ENCODE measurements at regions not wholly inside any gene's neighbourhood (a gene's known extent, or its start where the extent isn't known, plus 50 kb on each side); places are given as distances from the start of the nearest gene placed in this dataset.

DNA sequence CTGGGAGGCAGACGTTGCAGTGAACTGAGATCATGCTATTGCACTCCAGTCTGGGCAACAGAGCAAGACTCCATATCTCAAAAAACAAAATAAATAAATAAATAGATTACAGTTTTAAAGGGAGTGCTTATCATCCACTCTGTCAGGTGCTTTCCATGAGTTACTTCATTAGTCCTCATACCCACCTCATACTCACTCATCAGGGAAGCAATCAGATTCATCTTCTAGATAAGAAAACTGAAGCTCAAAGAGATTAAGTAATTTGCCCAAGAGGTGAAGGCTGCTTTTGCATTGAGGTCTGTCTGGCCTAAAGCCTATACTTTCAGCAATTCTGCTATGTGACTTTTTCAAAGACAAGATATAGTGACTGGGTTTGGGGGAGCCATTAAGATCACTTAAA lies 101.0 kb downstream of the RASSF10 start:
- TF ChIP-seq, protein P1, sequence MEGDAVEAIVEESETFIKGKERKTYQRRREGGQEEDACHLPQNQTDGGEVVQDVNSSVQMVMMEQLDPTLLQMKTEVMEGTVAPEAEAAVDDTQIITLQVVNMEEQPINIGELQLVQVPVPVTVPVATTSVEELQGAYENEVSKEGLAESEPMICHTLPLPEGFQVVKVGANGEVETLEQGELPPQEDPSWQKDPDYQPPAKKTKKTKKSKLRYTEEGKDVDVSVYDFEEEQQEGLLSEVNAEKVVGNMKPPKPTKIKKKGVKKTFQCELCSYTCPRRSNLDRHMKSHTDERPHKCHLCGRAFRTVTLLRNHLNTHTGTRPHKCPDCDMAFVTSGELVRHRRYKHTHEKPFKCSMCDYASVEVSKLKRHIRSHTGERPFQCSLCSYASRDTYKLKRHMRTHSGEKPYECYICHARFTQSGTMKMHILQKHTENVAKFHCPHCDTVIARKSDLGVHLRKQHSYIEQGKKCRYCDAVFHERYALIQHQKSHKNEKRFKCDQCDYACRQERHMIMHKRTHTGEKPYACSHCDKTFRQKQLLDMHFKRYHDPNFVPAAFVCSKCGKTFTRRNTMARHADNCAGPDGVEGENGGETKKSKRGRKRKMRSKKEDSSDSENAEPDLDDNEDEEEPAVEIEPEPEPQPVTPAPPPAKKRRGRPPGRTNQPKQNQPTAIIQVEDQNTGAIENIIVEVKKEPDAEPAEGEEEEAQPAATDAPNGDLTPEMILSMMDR (IDR thresholded peaks at IDR 0.05): no peak
- no peak for TF ChIP-seq POLR2A (IDR thresholded peaks at IDR 0.05)
- TF ChIP-seq POLR2AphosphoS5 (IDR thresholded peaks at IDR 0.05): no peak
- no peak for TF ChIP-seq EP300 (IDR thresholded peaks at IDR 0.05)
- WGBS: 81% methylated on average over 1 of the region's 1 CpG
- no peak for DNase-seq (ENCODE audit: low spot score in 2 of 2)

DNA sequence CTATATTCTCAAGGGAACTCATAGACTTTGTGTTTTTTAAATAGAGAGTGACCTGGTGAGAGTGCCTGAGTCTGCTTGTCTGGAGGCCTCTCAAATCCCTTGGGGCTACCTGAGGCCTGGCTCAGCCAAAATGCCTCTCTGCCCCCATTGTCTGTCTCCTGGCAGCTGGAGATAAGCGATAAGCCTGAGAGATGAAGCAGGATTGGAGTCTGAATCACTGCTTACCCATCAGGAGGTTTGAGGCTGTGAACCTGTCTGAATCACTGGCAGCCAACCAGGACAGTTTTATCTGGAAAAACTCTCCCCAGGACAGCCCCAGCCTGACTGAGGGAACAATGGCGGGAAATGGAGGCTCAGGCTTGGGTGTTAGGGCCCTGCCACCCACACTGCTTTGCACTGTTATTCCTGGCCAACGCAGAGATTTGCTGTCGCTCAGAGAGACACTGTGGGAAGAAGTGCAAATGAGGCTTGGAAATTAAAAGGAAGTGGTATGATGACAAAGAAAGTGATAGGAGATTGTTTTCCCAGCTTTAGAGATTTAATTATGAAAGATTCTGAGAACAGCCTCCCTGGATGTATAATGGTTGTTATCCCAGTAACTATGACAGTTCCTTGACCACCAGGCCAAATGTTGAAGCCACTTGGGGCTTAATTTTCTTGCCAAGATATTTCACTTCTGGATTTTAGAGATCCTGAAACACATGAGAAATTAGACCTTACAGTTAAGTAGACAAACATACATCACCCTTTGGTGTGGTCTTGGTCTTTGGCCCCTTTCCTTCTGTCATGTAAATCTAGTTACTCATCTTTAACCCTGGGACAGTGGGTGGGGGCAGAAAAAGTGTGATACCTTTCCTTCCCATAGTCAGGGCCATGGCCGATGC lies 102.1 kb downstream of the RASSF10 start:
- WGBS: 72% methylated on average over 5 of the region's 5 CpGs
- H3K36me3 ChIP-seq: no peaks in the 10 kb centered on the region
- no peak for TF ChIP-seq POLR2A (IDR thresholded peaks at IDR 0.05)
- TF ChIP-seq POLR2AphosphoS5 (IDR thresholded peaks at IDR 0.05): no peak
- no peak for TF ChIP-seq EP300 (IDR thresholded peaks at IDR 0.05)
- TF ChIP-seq, protein P1 (IDR thresholded peaks at IDR 0.05): no peak
- H3K27me3 ChIP-seq: no peaks in the 10 kb centered on the region
- H3K9me3 ChIP-seq: no peaks in the 10 kb centered on the region
- no peak overlapping the region for H3K4me3 ChIP-seq
- H3K4me1 ChIP-seq: peaks cover 10% of the 10 kb centered on the region
- no peak for DNase-seq (ENCODE audit: low spot score in 2 of 2)
- no peak overlapping the region for H3K27ac ChIP-seq

More for the DNA sequence above, 101.0 kb downstream of the RASSF10 start:
- no peak overlapping the region for H3K27ac ChIP-seq
- H3K36me3 ChIP-seq: no peaks in the 10 kb centered on the region
- no peaks in the 10 kb centered on the region for H3K27me3 ChIP-seq
- no peaks in the 10 kb centered on the region for H3K9me3 ChIP-seq
- no peak overlapping the region for H3K4me3 ChIP-seq
- peaks cover 10% of the 10 kb centered on the region for H3K4me1 ChIP-seq

DNA sequence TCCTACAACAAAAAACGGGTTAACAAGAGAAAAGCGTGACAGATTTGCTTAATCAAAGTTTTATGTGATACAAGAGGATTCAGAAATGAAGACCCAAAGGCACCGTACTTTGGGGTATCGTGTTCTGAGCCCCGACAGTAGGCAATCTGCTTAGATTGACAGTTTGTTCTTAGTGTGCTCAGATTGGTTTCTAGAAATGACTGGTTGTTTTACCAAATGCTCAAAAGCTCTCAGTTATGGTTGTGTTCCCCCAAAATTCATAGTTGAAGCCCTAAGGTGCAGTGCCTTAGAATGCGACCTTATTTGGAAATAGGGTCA lies 102.7 kb downstream of the RASSF10 start:
- Histone ChIP-seq H3K4me1 (peaks cover 10% of the 10 kb centered on the region), H3K36me3 (no peaks in the 10 kb centered on the region), H3K27ac (no peak overlapping the region), H3K4me3 (no peak overlapping the region), H3K27me3 (no peaks in the 10 kb centered on the region), H3K9me3 (no peaks in the 10 kb centered on the region)
- TF ChIP-seq EP300 (IDR thresholded peaks at IDR 0.05): no peak
- TF ChIP-seq POLR2AphosphoS5 (IDR thresholded peaks at IDR 0.05): no peak
- TF ChIP-seq POLR2A (IDR thresholded peaks at IDR 0.05): no peak
- TF ChIP-seq, protein P1 (IDR thresholded peaks at IDR 0.05): no peak
- no peak for DNase-seq (ENCODE audit: low spot score in 2 of 2)
- 91% methylated on average over 6 of the region's 6 CpGs for WGBS

DNA sequence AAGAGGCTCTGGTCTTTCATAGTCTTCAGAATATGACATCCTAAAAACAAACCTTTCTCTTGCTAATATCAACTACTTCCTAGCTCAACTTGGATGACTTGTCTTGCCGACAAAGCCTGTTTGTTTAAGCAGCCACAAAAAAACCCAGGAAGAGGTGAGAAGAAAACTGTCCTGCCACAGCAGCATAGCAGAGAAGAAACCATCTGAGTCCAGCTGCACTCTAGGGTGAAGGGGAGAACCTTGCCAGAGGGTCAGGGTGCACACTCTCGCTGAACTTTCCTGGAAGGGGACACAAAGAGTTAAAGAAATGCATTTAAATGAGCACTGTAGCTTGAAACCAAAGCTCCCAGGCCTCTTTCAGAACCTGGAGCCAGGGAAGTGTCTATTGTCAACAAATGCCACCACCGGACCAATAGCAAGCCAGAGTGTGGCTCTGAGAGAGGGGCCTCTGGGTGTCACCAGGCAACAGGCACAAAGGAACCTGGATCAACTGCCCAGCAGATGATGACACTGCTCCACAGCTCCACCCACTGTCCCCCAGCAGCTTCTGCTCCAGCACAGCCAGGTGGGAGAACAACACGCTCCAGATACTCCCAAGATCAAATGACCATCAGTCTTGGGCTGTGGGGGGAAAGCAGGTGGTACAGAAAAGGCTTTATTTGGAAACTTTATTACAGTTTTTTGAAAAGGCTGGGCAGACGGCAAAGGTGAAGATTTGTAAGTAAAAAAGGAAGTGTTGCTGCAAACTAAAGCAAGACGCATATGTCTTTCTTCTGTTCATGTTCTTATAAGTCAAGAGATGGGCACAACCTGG lies 105.7 kb downstream of the RASSF10 start:
- H3K27me3 ChIP-seq: no peaks in the 10 kb centered on the region
- no peak overlapping the region for H3K27ac ChIP-seq
- DNase-seq (ENCODE audit: low spot score in 2 of 2): no peak
- TF ChIP-seq POLR2AphosphoS5 (IDR thresholded peaks at IDR 0.05) (no peak), EP300 (IDR thresholded peaks at IDR 0.05) (no peak), POLR2A (IDR thresholded peaks at IDR 0.05) (no peak)
- TF ChIP-seq, protein P1 (IDR thresholded peaks at IDR 0.05): no peak
- no peak overlapping the region for H3K4me3 ChIP-seq
- H3K9me3 ChIP-seq: no peaks in the 10 kb centered on the region
- 80% methylated on average over 6 of the region's 6 CpGs for WGBS
- peaks cover 10% of the 10 kb centered on the region for H3K4me1 ChIP-seq
- H3K36me3 ChIP-seq: no peaks in the 10 kb centered on the region

DNA sequence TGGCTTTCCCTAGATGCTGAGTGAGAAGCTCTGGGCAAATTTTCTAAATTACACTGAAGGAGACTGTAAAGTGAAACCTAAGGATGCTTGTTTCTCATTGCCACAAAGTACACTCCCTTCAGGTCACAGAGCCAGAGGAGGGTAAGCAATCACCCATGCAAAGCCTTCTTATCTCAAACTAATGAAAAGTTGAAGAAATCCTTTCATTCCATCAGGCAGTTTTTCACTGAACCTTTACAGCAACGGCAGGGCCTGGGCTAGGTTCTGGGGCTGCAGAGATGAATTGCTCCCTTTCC lies 106.2 kb downstream of the RASSF10 start:
- WGBS: 0% methylated on average over 1 of the region's 1 CpG
- H3K27ac ChIP-seq: no peak overlapping the region

More for the DNA sequence above, 106.2 kb downstream of the RASSF10 start:
- Histone ChIP-seq H3K4me1 (peaks cover 10% of the 10 kb centered on the region), H3K27me3 (no peaks in the 10 kb centered on the region), H3K9me3 (no peaks in the 10 kb centered on the region), H3K4me3 (no peak overlapping the region), H3K36me3 (no peaks in the 10 kb centered on the region)
- no peak for DNase-seq (ENCODE audit: low spot score in 2 of 2)
- TF ChIP-seq EP300 (IDR thresholded peaks at IDR 0.05) (no peak), POLR2A (IDR thresholded peaks at IDR 0.05) (no peak), POLR2AphosphoS5 (IDR thresholded peaks at IDR 0.05) (no peak)
- TF ChIP-seq, protein P1 (IDR thresholded peaks at IDR 0.05): no peak
